Upper lobe of left lung (tissue), 4 donors: ENCODE measurements at regions not wholly inside any gene's neighbourhood (a gene's known extent, or its start where the extent isn't known, plus 50 kb on each side); places are given as distances from the start of the nearest gene placed in this dataset.

ENCODE experiments used
- EP300 ChIP-seq, 4 donors: sonication (generic); formaldehyde crosslinking; IDR thresholded peaks; one replicate each; pipeline ENCODE4 v1.5.1; 2017; ENCODE audit warnings: antibody characterized with exemption in 4 of 4, control low read depth in 2 of 4
- POLR2A ChIP-seq, 4 donors: fragments of 450-650 bp; IDR thresholded peaks; one replicate each; pipeline ENCODE4 v1.5.1; 2016 to 2017; ENCODE audit warnings: antibody characterized with exemption in 4 of 4, mild to moderate bottlenecking in 2 of 4
- POLR2AphosphoS5 ChIP-seq, 2 donors: sonication (generic); formaldehyde crosslinking; IDR thresholded peaks; one replicate each; pipeline ENCODE4 v1.5.1; 2017; ENCODE audit warnings: antibody characterized with exemption in 2 of 2
- TF ChIP-seq, protein P1 (sequence below), 6 experiments: fragments of 450-650 bp in 4 of 6; fragments of 200-600 bp in 2 of 6; sonication (generic) in 2 of 6; IDR thresholded peaks; one replicate each; pipeline ENCODE4 v1.5.1; 2016 to 2019; ENCODE audit warnings: antibody characterized with exemption in 6 of 6

DNA sequence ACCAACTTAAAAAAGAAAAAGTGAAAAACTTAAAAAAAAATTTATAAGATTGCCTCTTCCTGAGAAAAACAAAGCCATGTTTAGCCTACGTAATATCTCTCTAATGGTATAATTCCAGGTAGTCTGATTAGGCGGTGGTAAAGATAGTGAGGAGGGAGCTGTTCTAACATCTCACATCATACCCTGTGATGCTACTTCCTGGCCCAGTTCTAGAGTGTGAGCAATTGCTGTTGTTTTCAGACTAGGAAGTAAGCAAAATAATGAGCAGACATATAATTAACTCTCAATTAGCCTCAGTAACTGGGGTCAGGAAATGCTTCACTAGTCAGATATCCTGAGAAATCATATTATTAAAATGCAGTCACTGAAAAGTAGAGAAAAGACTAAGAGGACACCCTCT is 113.9 kb downstream of the PHLDA1 start:
- no peak for TF ChIP-seq EP300 (IDR thresholded peaks at IDR 0.05)
- no peak for TF ChIP-seq POLR2A (IDR thresholded peaks at IDR 0.05)
- TF ChIP-seq, protein P1, sequence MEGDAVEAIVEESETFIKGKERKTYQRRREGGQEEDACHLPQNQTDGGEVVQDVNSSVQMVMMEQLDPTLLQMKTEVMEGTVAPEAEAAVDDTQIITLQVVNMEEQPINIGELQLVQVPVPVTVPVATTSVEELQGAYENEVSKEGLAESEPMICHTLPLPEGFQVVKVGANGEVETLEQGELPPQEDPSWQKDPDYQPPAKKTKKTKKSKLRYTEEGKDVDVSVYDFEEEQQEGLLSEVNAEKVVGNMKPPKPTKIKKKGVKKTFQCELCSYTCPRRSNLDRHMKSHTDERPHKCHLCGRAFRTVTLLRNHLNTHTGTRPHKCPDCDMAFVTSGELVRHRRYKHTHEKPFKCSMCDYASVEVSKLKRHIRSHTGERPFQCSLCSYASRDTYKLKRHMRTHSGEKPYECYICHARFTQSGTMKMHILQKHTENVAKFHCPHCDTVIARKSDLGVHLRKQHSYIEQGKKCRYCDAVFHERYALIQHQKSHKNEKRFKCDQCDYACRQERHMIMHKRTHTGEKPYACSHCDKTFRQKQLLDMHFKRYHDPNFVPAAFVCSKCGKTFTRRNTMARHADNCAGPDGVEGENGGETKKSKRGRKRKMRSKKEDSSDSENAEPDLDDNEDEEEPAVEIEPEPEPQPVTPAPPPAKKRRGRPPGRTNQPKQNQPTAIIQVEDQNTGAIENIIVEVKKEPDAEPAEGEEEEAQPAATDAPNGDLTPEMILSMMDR (IDR thresholded peaks at IDR 0.05), result no peak
- no peak for TF ChIP-seq POLR2AphosphoS5 (IDR thresholded peaks at IDR 0.05)
